ENCODE measurements at regions not wholly inside any gene's neighbourhood (a gene's known extent, or its start where the extent isn't known, plus 50 kb on each side); places are given as distances from the start of the nearest gene placed in this dataset.

GRCh38 chr4:20086799-20087521, 164.7 kb upstream of the SLIT2 start:
- CTCF ChIA-PET = interaction anchor here (0.6 to 1.2 kb wide), 2 partner anchors 10 to 513 kb away, joined by 3 read pairs; no protein-coding TSS in a partner anchor
- ATAC-seq (no peak), FAIRE-seq (no peak), DNase-seq (ENCODE audit: low read depth, low spot score) (no peak)
- TF ChIP-seq BRCA1 (IDR thresholded peaks at IDR 0.05; ENCODE audit: low read depth, low read length) = no peak
- Histone ChIP-seq H2AFZ (ENCODE audit: control insufficient read depth, low read depth, low read length) (no peak overlapping the region), H3K9ac (ENCODE audit: control insufficient read depth, insufficient read depth, low read length) (no peak overlapping the region), H3K36me3 (ENCODE audit: control insufficient read depth in 2 of 2, insufficient read depth in 2 of 2, low read length in 1 of 2) (no peaks in the 10 kb centered on the region), H4K20me1 (ENCODE audit: control insufficient read depth, insufficient read depth) (no peaks in the 10 kb centered on the region), H3K9me3 (replicated peaks; ENCODE audit: control insufficient read depth, insufficient read depth, low read length) (no peaks in the 10 kb centered on the region), H3K4me1 (ENCODE audit: control insufficient read depth, insufficient read depth, low read length) (no peaks in the 10 kb centered on the region), H3K4me3 (no peak overlapping the region), H3K4me2 (ENCODE audit: control insufficient read depth, insufficient read depth) (no peak overlapping the region), H3K79me2 (ENCODE audit: control insufficient read depth, insufficient read depth, low read length) (no peaks in the 10 kb centered on the region), H3K27me3 (replicated peaks in 1 of 2; ENCODE audit: control insufficient read depth in 2 of 2, insufficient read depth in 2 of 2, low read length in 1 of 2) (no peaks in the 10 kb centered on the region), H3K27ac (ENCODE audit: control insufficient read depth, insufficient read depth) (no peak overlapping the region)
- in situ Hi-C loops (cut with MboI) (no loop called here), intact Hi-C loops (cut with micrococcal nuclease; ENCODE audit: unreplicated experiment) (no loop called here)
- SMC1A ChIA-PET (ENCODE audit: uncharacterized antibody, unreplicated experiment) = no interaction called here
- WGBS (ENCODE audit: insufficient coverage, insufficient replicate concordance, low lambda C conversion rate, missing lambda C conversion rate) = 27% methylated on average over 6 of the region's 6 CpGs
- no TSS peak for BruUV-seq (replicated peaks)
- RAD21 ChIA-PET (ENCODE audit: unreplicated experiment) = no interaction called here
- POLR2A ChIA-PET = no interaction called here

GRCh38 chr4:20086067-20086798, 165.5 kb upstream of the SLIT2 start:
- ChIA-PET RAD21 (ENCODE audit: unreplicated experiment) (no interaction called here), CTCF (interaction anchor here (1.2 kb wide), 1 partner anchor 11 kb away, joined by 3 read pairs; no protein-coding TSS in a partner anchor), POLR2A (no interaction called here), SMC1A (ENCODE audit: uncharacterized antibody, unreplicated experiment) (no interaction called here)
- Histone ChIP-seq H3K27ac (ENCODE audit: control insufficient read depth, insufficient read depth) (no peak overlapping the region), H3K27me3 (replicated peaks in 1 of 2; ENCODE audit: control insufficient read depth in 2 of 2, insufficient read depth in 2 of 2, low read length in 1 of 2) (no peaks in the 10 kb centered on the region), H2AFZ (ENCODE audit: control insufficient read depth, low read depth, low read length) (no peak overlapping the region), H3K36me3 (ENCODE audit: control insufficient read depth in 2 of 2, insufficient read depth in 2 of 2, low read length in 1 of 2) (no peaks in the 10 kb centered on the region), H3K9me3 (replicated peaks; ENCODE audit: control insufficient read depth, insufficient read depth, low read length) (no peaks in the 10 kb centered on the region), H3K4me1 (ENCODE audit: control insufficient read depth, insufficient read depth, low read length) (no peaks in the 10 kb centered on the region), H3K79me2 (ENCODE audit: control insufficient read depth, insufficient read depth, low read length) (no peaks in the 10 kb centered on the region), H3K4me2 (ENCODE audit: control insufficient read depth, insufficient read depth) (no peak overlapping the region), H3K9ac (ENCODE audit: control insufficient read depth, insufficient read depth, low read length) (no peak overlapping the region), H4K20me1 (ENCODE audit: control insufficient read depth, insufficient read depth) (no peaks in the 10 kb centered on the region), H3K4me3 (no peak overlapping the region)
- in situ Hi-C loops (cut with MboI) = no loop called here
- intact Hi-C loops (cut with micrococcal nuclease; ENCODE audit: unreplicated experiment) = no loop called here
- BruUV-seq (replicated peaks) = no TSS peak
- no peak for DNase-seq (ENCODE audit: low read depth, low spot score)
- no peak for FAIRE-seq
- 44% methylated on average over 6 of the region's 6 CpGs for WGBS (ENCODE audit: insufficient coverage, insufficient replicate concordance, low lambda C conversion rate, missing lambda C conversion rate)
- ATAC-seq = no peak
- TF ChIP-seq SMARCA5 (IDR thresholded peaks at IDR 0.05) = no peak
- TF ChIP-seq KAT2A (conservative IDR thresholded peaks at IDR 0.05; ENCODE audit: control insufficient read depth, low read depth, low read length) = no peak
- TF ChIP-seq CBX3 (IDR thresholded peaks at IDR 0.05; ENCODE audit: borderline replicate concordance, low read depth) = no peak
- TF ChIP-seq CEBPB (IDR thresholded peaks at IDR 0.05; ENCODE audit: borderline replicate concordance in 1 of 2, low read depth in 2 of 2, low read length in 2 of 2) = no peak
- TF ChIP-seq POU2F2 (IDR thresholded peaks at IDR 0.05; ENCODE audit: borderline replicate concordance, low read depth, low read length) = no peak
- no peak for TF ChIP-seq RAD51 (IDR thresholded peaks at IDR 0.05)
- TF ChIP-seq RB1 (IDR thresholded peaks at IDR 0.05; ENCODE audit: borderline replicate concordance) = no peak
- no peak for TF ChIP-seq EED (IDR thresholded peaks at IDR 0.05; ENCODE audit: low read depth)
- TF ChIP-seq NR2C2 (IDR thresholded peaks at IDR 0.05; ENCODE audit: borderline replicate concordance, control insufficient read depth, insufficient read length, low read depth) = no peak
- no peak for TF ChIP-seq WRNIP1 (IDR thresholded peaks at IDR 0.05; ENCODE audit: borderline replicate concordance, low read depth, low read length)
- no peak for TF ChIP-seq PKNOX1 (IDR thresholded peaks at IDR 0.05)
- TF ChIP-seq CBX5 (IDR thresholded peaks at IDR 0.05; ENCODE audit: low read depth) = no peak
- TF ChIP-seq SRF (IDR thresholded peaks at IDR 0.05; ENCODE audit: low read depth in 2 of 2, low read length in 2 of 2) = no peak
- TF ChIP-seq MLLT1 (IDR thresholded peaks at IDR 0.05) = no peak

Measured in GM12878 (cell line).